ENCODE measurements at regions not wholly inside any gene's neighbourhood (a gene's known extent, or its start where the extent isn't known, plus 50 kb on each side); places are given as distances from the start of the nearest gene placed in this dataset.

GRCh38 chr1:59173721-59174120 lies 123.2 kb upstream of the FGGY start:
- Histone ChIP-seq H3K9ac (replicated peaks in 1 of 4; ENCODE audit: extremely low read depth in 1 of 4, low read depth in 3 of 4, low read length in 3 of 4) (no peak overlapping the region), H4K5ac (ENCODE audit: insufficient read length, low read depth, low read length) (no peak overlapping the region), H3K4me1 (replicated peaks in 1 of 4; ENCODE audit: control insufficient read depth in 3 of 4, insufficient read depth in 4 of 4, low read length in 3 of 4) (0 out of 7 replicates have a peak, but pooled peaks cover 0 to 3% (median 0%) of the 10 kb centered on the region in 4 experiments), H3K79me2 (ENCODE audit: control insufficient read depth in 1 of 2, insufficient read depth in 2 of 2, low read length in 2 of 2) (no peaks in the 10 kb centered on the region), H4K20me1 (replicated peaks in 1 of 2; ENCODE audit: control insufficient read depth in 1 of 2, insufficient read depth in 2 of 2, low read length in 2 of 2) (no peaks in the 10 kb centered on the region), H3K79me1 (ENCODE audit: low read depth, low read length) (no peaks in the 10 kb centered on the region), H2AK5ac (ENCODE audit: low read depth, low read length) (no peak overlapping the region), H4K8ac (ENCODE audit: extremely low read depth, insufficient read depth, low read length) (no peak overlapping the region), H2BK120ac (replicated peaks; ENCODE audit: low read depth, low read length) (no peak overlapping the region), H3K9me3 (ENCODE audit: insufficient read depth in 2 of 2, low read depth in 1 of 2, low read length in 1 of 2) (no peaks in the 10 kb centered on the region), H3K23me2 (ENCODE audit: low read depth, low read length) (no peaks in the 10 kb centered on the region; the same call in 1 of the 2 replicates), H3K27me3 (replicated peaks in 1 of 4; ENCODE audit: control insufficient read depth in 3 of 4, extremely low read depth in 1 of 4, insufficient read depth in 3 of 4, low read length in 3 of 4) (no peaks in the 10 kb centered on the region), H3K4me2 (ENCODE audit: insufficient read depth in 1 of 2, low read depth in 2 of 2, low read length in 2 of 2) (no peak overlapping the region), H3K14ac (ENCODE audit: insufficient read length) (no peak overlapping the region), H3K56ac (replicated peaks; ENCODE audit: insufficient read length, low read depth, low read length) (no peak overlapping the region), H3K4me3 (ENCODE audit: extremely low read depth in 1 of 4, insufficient read depth in 2 of 4, low read depth in 3 of 4, low read length in 4 of 4) (no peak overlapping the region), H4K91ac (replicated peaks; ENCODE audit: insufficient read length, low read length) (no peak overlapping the region), H3K36me3 (ENCODE audit: control insufficient read depth in 2 of 4, insufficient read depth in 4 of 4, low read length in 3 of 4) (no peaks in the 10 kb centered on the region), H3K4ac (replicated peaks; ENCODE audit: insufficient read length, low read depth, low read length) (no peak overlapping the region), H2AFZ (ENCODE audit: low read length) (no peak overlapping the region), H2BK20ac (ENCODE audit: low read length) (no peak overlapping the region), H3K27ac (ENCODE audit: low read depth, low read length) (no peak overlapping the region), H3K18ac (ENCODE audit: extremely low read depth, low read length) (no peak overlapping the region), H2BK5ac (ENCODE audit: low read depth, low read length) (no peak overlapping the region), H2BK12ac (ENCODE audit: low read depth, low read length) (no peak overlapping the region), H2BK15ac (ENCODE audit: low read length) (no peak overlapping the region), H3K23ac (ENCODE audit: insufficient read length) (no peak overlapping the region)
- DNase-seq (ENCODE audit: low read depth in 1 of 2, low spot score in 2 of 2), result no peak
- CTCF ChIA-PET (ENCODE audit: partially characterized antibody), result interaction anchor here (1.3 kb wide), 1 partner anchor 13 kb away, joined by 3 read pairs; no protein-coding TSS in a partner anchor
- WGBS, 2 experiments (ENCODE audit: extremely low coverage in 1 of 2, insufficient coverage in 1 of 2, insufficient read length in 1 of 2, insufficient replicate concordance in 2 of 2, low coverage in 1 of 2, low lambda C conversion rate in 2 of 2, missing lambda C conversion rate in 1 of 2), result 86% methylated on average over 1 of the region's 1 CpG; no CpG with 5 or more reads in 1 of the 2 experiments
- TF ChIP-seq SIN3A (conservative IDR thresholded peaks at IDR 0.05 in 1 of 2, IDR thresholded peaks at IDR 0.05 in 1 of 2; ENCODE audit: low read depth in 1 of 2, low read length in 2 of 2) (no peak), SP4 (IDR thresholded peaks at IDR 0.05; ENCODE audit: low read length) (no peak), EP300 (IDR thresholded peaks at IDR 0.05; ENCODE audit: borderline replicate concordance in 1 of 2, low read depth in 2 of 2, low read length in 2 of 2) (no peak), BRCA1 (IDR thresholded peaks at IDR 0.05; ENCODE audit: low read depth, low read length) (no peak), YY1 (IDR thresholded peaks at IDR 0.05; ENCODE audit: low read depth, low read length) (no peak), POLR2AphosphoS5 (IDR thresholded peaks at IDR 0.05; ENCODE audit: low read depth, low read length) (no peak), USF2 (IDR thresholded peaks at IDR 0.05; ENCODE audit: low read length) (no peak), JUN (IDR thresholded peaks at IDR 0.05; ENCODE audit: low read depth, low read length) (no peak), BCL11A (IDR thresholded peaks at IDR 0.05; ENCODE audit: low read depth in 2 of 2, low read length in 2 of 2) (no peak), SAP30 (IDR thresholded peaks at IDR 0.05; ENCODE audit: insufficient read depth, insufficient replicate concordance, low read length) (no peak), EGR1 (IDR thresholded peaks at IDR 0.05; ENCODE audit: borderline replicate concordance, low read depth, low read length) (no peak), E2F6 (IDR thresholded peaks at IDR 0.05) (no peak), SUZ12 (IDR thresholded peaks at IDR 0.05; ENCODE audit: low read length) (no peak)
- POLR2A ChIA-PET (ENCODE audit: partially characterized antibody), result no interaction called here
- FAIRE-seq, result no peak

Data from H1 (cell line).